ENCODE measurements at regions not wholly inside any gene's neighbourhood (a gene's known extent, or its start where the extent isn't known, plus 50 kb on each side); places are given as distances from the start of the nearest gene placed in this dataset.
A peak's percentile ranks its signal among the peaks of the same experiment; 100 is the strongest.

DNA sequence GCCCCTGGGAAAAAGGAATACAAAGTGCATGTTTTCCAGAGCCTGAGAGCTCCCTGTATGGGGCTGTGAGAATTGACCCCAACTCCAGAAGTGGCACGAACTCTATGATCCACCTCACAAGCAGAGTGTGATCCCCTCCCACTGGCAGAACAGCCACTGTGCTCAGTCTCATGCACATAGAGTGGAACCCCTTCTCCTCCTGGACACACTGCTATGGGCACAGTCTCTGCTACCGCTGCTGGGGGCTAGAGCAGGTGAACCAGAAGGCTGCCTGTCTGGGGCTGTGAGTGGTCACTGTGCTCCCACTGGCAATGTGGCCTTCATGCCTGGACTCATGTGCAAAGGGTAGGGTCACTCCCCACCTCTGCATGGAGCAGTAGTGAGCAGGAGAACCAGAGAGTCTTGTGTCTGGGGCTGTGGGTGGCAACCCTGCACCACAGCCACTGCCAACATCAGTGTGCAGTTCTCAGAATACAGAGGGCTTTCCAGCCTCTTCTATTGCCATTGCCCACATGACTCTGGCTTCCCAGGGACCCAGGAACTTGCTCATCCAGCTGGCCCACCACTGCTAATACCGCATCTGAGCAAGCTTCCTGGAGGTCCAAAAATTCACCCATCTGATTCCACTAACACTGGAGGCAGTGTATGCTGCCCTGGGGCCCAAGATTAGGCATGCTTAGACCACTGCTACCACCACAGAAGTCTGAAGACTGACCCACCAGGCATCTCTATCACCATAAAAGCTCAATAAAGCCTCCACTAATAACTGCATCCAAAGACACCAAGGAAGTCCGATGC is 343.7 kb upstream of the SOX14 start:
- no peak for DNase-seq (ENCODE audit: low spot score)

DNA sequence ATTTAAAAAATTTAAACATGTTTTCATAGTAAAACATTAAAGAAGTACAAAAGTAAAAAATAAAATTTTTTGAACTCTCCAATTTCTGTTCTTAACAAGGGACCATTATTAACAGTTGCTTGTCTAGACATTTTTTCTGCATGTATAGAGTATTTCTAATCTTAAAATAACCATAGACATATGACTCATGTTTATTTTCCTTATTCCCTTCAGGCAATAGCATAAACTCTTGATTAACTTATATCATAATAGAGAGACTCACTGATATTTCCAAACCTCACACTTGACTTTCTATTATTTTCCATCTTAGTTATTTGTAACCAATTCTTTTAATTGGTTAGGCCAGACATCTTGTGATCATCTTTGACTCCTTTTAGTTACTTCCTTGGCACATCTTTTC is 325.6 kb upstream of the SOX14 start:
- DNase-seq (ENCODE audit: low spot score) = no peak

DNA sequence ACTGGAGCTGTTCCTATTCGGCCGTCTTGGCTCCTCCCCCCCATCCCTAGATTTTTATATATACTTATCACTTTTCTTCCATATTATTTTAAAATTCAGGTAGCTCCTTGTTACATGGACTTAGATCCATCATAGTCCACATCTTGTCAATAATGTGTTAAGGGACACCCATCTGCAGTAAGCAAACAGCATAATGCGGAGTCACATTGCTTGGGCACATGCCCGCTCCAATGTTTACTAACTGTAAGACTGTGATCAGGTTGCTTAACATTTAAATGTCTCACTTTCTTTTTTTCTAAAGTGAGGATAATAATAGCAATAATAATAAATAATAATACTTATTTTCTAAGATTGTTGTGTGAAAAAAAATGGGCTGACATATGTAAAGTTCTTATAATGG is 303.2 kb upstream of the SOX14 start:
- DNase-seq (ENCODE audit: low spot score) = no peak

GRCh38 chr3:137463131-137463530 is 301.0 kb upstream of the SOX14 start:
- DNase-seq (ENCODE audit: low spot score) = no peak

DNA sequence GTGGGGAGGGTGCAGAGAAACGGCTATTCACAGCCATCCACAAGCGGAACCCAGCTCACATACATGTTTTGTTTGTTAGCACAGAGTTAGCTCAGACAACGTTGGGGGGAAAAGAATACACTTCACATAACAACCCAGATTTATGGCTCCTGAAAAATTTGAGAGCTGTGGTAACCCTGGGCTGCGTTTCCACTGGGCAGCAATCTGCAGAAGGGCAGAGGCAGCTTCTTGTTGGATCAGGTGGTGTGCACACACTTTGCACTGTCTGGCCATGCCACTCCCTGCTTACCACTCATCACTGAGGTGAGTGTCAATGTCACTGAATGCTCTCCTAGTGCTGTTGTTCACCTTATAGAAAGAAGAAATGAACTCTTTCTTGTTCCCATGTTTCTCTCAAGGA is 299.8 kb upstream of the SOX14 start:
- DNase-seq (ENCODE audit: low spot score) = no peak

DNA sequence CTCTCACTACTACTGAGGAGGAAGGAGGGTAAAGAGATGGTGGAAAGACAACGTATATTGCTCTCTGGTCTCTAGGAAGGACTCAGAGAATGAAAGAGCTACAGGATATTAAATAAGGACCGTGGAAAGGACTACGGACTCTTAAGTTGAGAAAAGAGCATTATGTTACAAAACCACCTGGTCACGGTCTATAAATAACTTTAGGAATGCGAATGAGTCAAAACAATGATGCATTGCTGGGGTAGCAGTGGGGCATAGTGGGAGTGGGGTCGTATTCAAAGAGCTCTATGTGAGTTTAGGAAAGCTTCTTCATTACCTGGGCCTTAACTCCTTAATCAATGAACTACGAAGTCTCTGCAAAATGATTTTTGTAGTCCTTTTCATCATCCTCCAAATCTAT is 295.7 kb upstream of the SOX14 start:
- no peak for DNase-seq (ENCODE audit: low spot score)

GRCh38 chr3:137469263-137469662 is 294.9 kb upstream of the SOX14 start:
- DNase-seq (ENCODE audit: low spot score) = no peak

GRCh38 chr3:137471130-137471529 is 293.0 kb upstream of the SOX14 start:
- no peak for DNase-seq (ENCODE audit: low spot score)

DNA sequence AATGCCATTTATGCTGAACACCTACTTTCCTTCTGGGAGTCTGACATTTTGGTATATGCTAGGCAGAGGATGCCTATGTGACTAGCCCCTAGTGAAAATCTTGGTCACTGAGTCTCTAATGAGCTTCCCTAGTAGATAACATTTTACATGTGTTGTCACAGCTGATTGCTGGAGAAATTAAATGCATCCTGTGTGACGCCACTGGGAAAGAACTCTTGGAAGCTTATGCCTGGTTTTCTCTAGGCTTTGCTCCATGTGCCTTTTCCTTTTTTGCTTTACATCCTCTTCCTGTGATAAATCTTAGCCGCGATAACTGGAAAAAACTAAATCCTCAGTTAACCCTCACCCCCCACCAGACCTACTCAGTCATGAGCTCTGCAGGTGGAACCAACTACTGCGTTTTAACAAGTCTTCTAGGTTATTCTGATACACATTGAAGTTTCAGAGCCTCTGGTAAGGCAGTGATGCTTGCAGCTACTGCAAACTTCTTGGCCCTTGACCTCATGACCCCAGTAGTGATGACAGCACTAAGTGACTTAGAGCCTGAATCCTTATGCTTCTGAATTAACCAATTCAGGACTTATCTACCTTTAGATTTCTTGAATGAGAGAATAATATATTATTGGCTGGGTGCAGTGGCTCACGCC is 292.4 kb upstream of the SOX14 start:
- DNase-seq (ENCODE audit: low spot score) = no peak

DNA sequence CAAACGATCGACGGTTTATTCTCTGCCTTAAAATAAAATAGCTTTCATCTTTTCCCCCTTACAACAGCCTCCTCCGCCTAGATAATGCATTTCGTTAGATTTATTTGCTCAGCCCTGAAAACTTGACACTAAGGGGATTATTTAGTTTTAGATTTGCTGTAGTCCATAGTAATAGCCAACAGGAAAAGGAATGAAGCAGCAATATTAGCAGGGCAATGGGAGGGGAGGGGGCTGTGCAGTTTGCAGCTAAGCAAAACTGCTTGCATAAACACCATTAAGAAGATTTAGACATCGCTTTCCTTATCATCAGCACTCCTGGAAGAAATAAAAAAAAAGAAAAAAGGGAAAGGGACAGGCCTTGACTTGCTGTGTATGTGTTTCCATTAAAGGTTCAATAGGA is 286.5 kb upstream of the SOX14 start:
- DNase-seq (ENCODE audit: low spot score) = no peak

GRCh38 chr3:137509354-137510045 is 254.6 kb upstream of the SOX14 start:
- DNase-seq (ENCODE audit: low spot score) = peak; percentile 46

DNA sequence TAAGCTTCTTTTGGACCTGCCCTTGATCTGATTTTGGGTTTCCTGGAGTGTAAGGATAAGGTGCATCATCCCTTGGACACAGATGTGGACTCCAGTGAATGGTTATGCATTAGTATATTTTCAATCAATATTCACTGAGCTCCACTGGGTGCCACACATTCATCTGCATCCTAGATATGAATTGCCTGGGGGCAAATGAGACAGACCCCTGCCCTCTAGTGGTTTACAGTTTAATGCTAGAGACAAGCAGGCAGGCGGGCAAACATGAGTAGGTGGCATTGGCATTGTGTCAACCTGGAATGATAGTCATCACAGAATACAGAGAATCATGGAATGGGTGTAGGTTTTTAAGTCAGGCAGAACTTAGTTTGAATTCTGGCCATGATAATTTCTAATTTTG is 252.5 kb upstream of the SOX14 start:
- no peak for DNase-seq (ENCODE audit: low spot score)

DNA sequence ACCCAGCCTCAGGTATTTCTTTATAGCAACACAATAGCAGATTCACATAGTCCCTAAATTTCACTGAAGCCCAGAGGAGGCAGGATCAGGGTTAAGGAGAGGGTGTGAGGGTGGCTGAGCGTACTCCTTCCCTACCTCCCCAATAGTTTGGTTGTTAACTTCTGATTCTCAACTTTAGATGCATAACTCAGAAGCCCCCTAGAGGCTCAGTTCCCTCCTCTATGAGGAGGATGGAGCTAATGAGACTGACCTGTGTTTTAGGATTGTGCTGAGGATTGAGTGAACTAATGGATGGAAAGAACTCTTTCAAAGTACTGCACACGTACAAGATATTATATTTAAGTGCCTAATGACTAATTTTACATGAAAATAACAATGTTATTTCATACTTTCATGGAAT is 249.3 kb upstream of the SOX14 start:
- no peak for DNase-seq (ENCODE audit: low spot score)

DNA sequence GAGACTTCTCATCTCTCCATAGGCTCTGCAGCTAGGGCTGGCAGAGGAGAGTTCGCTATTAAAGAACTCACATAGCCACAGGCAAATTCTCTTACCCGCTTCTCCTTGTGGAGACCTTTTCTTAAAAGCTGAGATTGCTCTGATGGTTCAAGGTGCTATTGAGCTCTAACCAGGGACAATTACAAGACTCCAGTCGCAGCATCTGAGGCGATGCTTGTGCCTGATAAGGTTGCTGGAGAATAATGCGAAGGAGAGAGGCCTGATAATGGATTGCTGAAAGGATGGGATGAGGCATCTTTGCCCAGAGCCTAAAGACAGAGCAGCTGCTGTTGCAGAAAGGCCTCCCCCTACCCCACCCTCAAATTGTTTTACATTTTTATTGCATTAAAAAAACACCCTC is 244.5 kb upstream of the SOX14 start:
- DNase-seq (ENCODE audit: low spot score) = peak; percentile 89

DNA sequence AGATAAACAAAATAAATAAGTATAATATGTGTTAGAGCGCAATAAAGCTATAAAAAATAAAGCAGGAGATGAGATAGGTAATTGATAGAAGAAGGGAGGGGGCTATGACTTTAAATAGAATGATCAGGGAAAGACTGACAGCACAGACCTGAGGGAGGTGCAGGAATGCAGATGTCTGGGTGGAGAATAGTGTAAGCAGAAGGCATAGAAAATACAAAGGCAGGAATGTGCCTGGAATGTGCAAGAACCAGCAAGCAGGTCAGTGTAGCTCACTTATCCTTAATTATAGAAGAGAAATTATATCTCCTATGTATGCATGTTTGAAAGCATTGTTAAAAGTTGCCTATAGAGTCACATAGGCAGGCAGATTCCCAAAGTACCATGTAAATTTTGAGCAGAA is 239.4 kb upstream of the SOX14 start:
- peak; percentile 8 for DNase-seq (ENCODE audit: low spot score)

DNA sequence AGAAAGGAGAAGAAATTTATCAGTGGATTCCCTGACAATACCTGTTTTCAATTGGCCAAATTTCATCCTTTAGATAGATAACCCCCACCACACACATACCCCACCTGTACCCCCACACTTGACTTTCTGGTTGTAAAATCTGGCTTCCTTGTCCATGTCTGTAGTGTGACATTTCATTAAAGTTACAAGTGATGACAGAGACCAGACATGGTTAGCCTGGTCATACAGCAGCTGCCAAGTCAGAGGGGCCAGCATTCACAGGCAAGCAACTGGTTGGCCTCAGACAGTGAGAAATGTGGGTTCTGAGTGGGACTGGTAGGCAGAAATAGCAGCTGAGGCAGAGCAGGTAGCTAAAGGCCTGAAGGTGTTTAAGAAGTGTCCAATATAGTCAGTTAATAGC is 238.6 kb upstream of the SOX14 start:
- DNase-seq (ENCODE audit: low spot score) = peak; percentile 90

- DNase-seq (ENCODE audit: low spot score) = no peak
These were observed 222.1 kb upstream of the SOX14 start for GRCh38 chr3:137542049-137542448.

- DNase-seq (ENCODE audit: low spot score) = no peak
These were observed 209.9 kb upstream of the SOX14 start for GRCh38 chr3:137554242-137554641.

DNA sequence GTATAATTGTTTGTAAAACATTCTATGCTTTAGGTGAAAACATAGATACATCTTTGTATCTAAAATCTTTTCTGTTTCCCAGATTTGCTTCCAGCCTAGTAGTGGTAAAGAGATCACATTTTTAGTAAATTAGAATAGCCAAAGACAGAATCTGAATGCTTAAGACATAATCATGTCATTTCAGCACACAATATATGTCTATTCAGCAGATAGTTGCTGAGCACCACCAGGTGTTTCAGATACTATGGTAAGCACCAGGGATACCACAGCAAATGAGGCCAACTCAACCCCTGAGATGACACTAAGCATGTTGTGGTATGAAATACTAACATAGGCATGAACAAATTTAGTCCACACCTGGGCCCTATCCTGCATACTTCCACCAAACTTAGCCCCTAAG is 195.2 kb upstream of the SOX14 start:
- DNase-seq (ENCODE audit: low spot score) = no peak

DNA sequence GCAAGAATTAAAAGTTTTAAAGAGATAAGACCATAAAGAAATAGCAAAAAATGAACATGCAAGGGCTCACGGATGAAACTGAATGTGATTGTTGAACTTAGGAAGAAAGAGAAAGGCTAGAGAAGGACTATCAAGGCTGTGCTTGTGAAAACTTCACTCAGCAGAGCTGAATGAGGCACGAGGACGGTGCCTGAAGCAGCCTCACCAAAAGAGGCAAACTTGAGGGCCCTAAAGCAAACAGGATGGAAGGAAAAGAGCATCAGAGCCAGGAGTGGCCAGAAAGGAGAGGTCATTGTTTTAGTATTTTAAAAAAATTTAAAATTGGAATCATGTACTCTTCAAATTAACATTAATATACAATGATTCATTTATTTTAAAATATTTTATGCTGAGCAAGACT is 191.2 kb upstream of the SOX14 start:
- DNase-seq (ENCODE audit: low spot score) = no peak

DNA sequence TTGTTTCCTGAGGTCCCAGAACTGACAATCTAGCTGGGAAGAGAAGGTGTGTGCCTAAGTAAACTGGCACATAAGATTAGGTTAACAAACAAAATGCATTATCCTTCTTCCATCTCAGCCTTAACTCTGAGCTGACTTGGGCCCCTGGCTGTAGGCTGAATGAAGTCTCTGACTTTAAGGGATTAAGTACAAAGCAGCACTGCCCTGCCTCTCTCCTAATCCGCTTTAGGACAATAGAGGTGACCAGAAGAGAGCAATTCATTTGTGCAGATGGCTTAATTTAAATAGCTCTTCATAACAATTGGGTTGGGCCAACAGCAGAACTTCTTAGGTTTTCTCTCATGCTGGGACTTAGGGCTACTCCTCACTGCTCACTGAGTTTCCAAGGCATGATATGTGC is 181.6 kb upstream of the SOX14 start:
- DNase-seq (ENCODE audit: low spot score) = no peak

DNA sequence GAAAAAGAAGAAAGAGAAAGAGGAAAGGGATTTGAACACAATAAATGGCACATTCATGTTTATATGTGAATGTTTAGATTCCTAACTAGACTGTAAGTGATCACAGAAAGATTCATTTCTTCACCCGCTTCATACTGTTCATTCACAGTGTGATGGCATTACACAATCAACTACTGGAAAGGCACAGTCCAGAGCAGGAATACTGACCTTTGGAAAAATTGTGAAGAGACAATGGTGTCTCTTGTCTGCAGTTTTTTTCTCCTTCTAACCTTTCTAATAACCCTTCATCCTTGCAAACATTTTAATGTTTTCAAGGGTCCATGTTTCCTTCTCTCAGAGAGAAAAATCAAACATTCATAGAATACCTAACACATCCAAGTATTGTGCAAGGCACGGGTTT is 180.9 kb upstream of the SOX14 start:
- no peak for DNase-seq (ENCODE audit: low spot score)

DNA sequence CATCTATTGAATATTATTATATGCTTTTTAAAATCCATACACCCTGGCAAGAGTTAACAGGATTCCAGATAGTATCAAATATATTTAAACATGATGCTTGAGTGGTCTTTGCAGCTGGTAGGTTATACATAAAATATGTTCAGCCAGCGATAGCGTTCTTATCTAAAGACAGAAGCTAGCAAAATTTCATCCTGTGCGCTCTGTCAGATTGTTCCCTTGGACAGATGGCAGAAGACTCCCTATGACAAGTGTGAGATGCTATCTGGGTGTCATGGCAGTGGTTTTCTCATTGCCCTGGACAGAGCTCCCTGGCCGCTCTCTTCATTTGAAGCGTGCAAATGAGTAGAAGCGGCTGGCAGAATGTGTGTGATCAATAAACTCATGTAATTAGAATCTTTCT is 175.2 kb upstream of the SOX14 start:
- DNase-seq (ENCODE audit: low spot score) = peak; percentile 96

Measured in SK-N-DZ (cell line).